ENCODE measurements at regions not wholly inside any gene's neighbourhood (a gene's known extent, or its start where the extent isn't known, plus 50 kb on each side); places are given as distances from the start of the nearest gene placed in this dataset.

GRCh38 chr13:31895691-31896090 lies 135.9 kb upstream of the FRY start:
- TF ChIP-seq POLR2AphosphoS5 (IDR thresholded peaks at IDR 0.05; ENCODE audit: low read depth, low read length) (no peak), POLR2A (IDR thresholded peaks at IDR 0.05; ENCODE audit: low read depth, low read length) (no peak), TAF1 (IDR thresholded peaks at IDR 0.05; ENCODE audit: low read depth, low read length) (no peak), POU2F2 (IDR thresholded peaks at IDR 0.05; ENCODE audit: low read depth, low read length) (no peak), PAX5 (IDR thresholded peaks at IDR 0.05; ENCODE audit: insufficient read depth, low read length, severe bottlenecking) (no peak), SPI1 (IDR thresholded peaks at IDR 0.05; ENCODE audit: low read depth, low read length) (no peak)
